ENCODE measurements at regions not wholly inside any gene's neighbourhood (a gene's known extent, or its start where the extent isn't known, plus 50 kb on each side); places are given as distances from the start of the nearest gene placed in this dataset.

DNA sequence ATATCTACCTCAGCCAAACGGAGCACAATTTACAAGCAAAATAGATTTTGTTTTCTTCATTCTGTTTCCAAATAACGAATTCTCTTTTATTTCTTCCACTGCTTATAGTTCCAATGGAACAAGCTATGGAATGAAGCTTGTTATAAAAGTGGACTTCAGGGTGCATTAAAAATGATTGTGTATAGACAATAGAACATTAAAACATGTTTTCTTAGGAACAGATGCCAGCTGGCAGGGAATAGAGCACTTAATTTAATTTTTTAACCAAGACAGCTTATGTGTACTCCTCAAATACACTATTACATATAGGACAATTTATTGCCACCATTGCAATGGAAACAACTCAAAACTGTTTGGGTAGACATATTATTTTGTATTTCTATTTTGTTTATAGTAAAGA lies 860.1 kb upstream of the TYRP1 start:
- no peaks in the 10 kb centered on the region for H3K27me3 ChIP-seq (ENCODE audit: control insufficient read depth, insufficient read depth, low read length)
- no peaks in the 10 kb centered on the region for H3K4me1 ChIP-seq (ENCODE audit: control insufficient read depth, insufficient read depth, low read length)
- no peaks in the 10 kb centered on the region for H3K36me3 ChIP-seq (ENCODE audit: control insufficient read depth, insufficient read depth, low read length)
- H3K27ac ChIP-seq (ENCODE audit: low read depth, low read length) = no peak overlapping the region
- H3K9ac ChIP-seq (ENCODE audit: low read depth, low read length) = no peak overlapping the region
- H3K4me3 ChIP-seq (ENCODE audit: low read depth, low read length) = no peak overlapping the region
- H3K9me3 ChIP-seq (ENCODE audit: control insufficient read depth, insufficient read depth, low read length) = peaks cover 14% of the 10 kb centered on the region

DNA sequence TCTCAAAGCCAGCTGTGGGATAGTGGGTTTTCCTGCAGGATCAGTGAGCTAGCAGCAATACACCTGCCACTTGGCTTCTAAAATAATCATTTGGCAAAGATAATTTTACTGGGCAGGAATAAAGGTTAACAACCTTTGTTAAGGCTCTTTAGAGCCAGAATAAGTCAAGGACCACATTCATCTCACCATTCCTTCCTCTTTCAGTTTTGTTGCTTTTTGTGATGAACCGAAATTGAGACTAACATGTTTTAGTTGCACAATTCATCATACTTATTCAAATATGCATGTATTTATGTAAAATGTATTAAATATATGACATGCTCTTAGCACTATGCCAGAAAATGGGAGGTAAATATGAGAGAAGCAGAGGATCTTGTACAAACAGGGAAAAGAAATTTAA lies 824.4 kb upstream of the TYRP1 start:
- Histone ChIP-seq H3K4me1 (ENCODE audit: control insufficient read depth, insufficient read depth, low read length) (0 out of 2 replicates have a peak, but pooled peaks cover 6% of the 10 kb centered on the region), H3K27ac (ENCODE audit: low read depth, low read length) (no peak overlapping the region), H3K9me3 (ENCODE audit: control insufficient read depth, insufficient read depth, low read length) (no peaks in the 10 kb centered on the region), H3K36me3 (ENCODE audit: control insufficient read depth, insufficient read depth, low read length) (no peaks in the 10 kb centered on the region), H3K27me3 (ENCODE audit: control insufficient read depth, insufficient read depth, low read length) (no peaks in the 10 kb centered on the region), H3K9ac (ENCODE audit: low read depth, low read length) (no peak overlapping the region), H3K4me3 (ENCODE audit: low read depth, low read length) (no peak overlapping the region)

GRCh38 chr9:11871852-11872251 lies 821.3 kb upstream of the TYRP1 start:
- no peaks in the 10 kb centered on the region for H3K36me3 ChIP-seq (ENCODE audit: control insufficient read depth, insufficient read depth, low read length)
- H3K27ac ChIP-seq (ENCODE audit: low read depth, low read length) = no peak overlapping the region
- H3K27me3 ChIP-seq (ENCODE audit: control insufficient read depth, insufficient read depth, low read length) = no peaks in the 10 kb centered on the region
- no peak overlapping the region for H3K4me3 ChIP-seq (ENCODE audit: low read depth, low read length)
- peaks cover 20% of the 10 kb centered on the region for H3K4me1 ChIP-seq (ENCODE audit: control insufficient read depth, insufficient read depth, low read length)
- no peak overlapping the region for H3K9ac ChIP-seq (ENCODE audit: low read depth, low read length)
- no peaks in the 10 kb centered on the region for H3K9me3 ChIP-seq (ENCODE audit: control insufficient read depth, insufficient read depth, low read length)

DNA sequence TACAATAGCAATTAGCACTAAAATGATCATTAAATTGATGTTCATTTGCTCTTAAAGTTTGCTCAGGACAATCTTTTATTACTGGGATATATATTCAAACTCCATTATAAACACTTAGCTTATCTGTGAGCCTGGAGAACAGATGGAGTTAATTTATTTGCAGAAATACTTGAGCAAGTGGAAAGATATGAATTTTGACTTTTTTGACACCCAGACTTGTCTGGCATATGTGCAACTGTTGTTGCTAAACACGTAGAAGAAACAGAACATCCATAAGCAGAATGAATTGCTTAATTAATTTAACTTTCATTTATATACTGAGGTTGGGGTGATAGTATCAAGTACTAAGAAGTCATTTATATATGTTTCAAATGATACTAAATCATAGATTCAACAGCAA lies 820.7 kb upstream of the TYRP1 start:
- peaks cover 16% of the 10 kb centered on the region for H3K4me1 ChIP-seq (ENCODE audit: control insufficient read depth, insufficient read depth, low read length)
- no peak overlapping the region for H3K27ac ChIP-seq (ENCODE audit: low read depth, low read length)
- H3K36me3 ChIP-seq (ENCODE audit: control insufficient read depth, insufficient read depth, low read length) = no peaks in the 10 kb centered on the region
- no peak overlapping the region for H3K4me3 ChIP-seq (ENCODE audit: low read depth, low read length)
- no peak overlapping the region for H3K9ac ChIP-seq (ENCODE audit: low read depth, low read length)
- no peaks in the 10 kb centered on the region for H3K9me3 ChIP-seq (ENCODE audit: control insufficient read depth, insufficient read depth, low read length)
- no peaks in the 10 kb centered on the region for H3K27me3 ChIP-seq (ENCODE audit: control insufficient read depth, insufficient read depth, low read length)

DNA sequence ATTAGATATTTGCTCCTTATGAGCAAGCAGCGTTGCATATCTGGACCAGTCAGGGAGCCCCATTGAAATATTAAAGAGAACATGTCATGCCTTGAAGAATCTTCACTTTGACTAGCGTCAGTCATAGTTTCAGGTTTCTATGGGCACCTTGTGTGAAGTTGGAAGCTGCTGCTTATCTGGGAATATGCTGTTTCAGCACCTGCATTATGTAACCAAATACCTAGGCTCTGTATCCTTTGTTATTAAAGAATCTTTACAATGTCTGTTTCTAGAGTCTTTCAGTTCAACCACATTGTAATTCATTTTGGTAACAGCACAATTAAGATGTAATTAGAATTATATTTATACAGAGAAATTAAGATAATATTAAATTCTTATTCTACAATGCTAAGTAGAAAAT lies 818.8 kb upstream of the TYRP1 start:
- Histone ChIP-seq H3K27me3 (ENCODE audit: control insufficient read depth, insufficient read depth, low read length) (no peaks in the 10 kb centered on the region), H3K36me3 (ENCODE audit: control insufficient read depth, insufficient read depth, low read length) (no peaks in the 10 kb centered on the region), H3K27ac (ENCODE audit: low read depth, low read length) (no peak overlapping the region), H3K4me1 (ENCODE audit: control insufficient read depth, insufficient read depth, low read length) (peaks cover 14% of the 10 kb centered on the region), H3K4me3 (ENCODE audit: low read depth, low read length) (0 out of 2 replicates have a peak overlapping the region, but pooled peaks have one; percentile 21), H3K9ac (ENCODE audit: low read depth, low read length) (no peak overlapping the region), H3K9me3 (ENCODE audit: control insufficient read depth, insufficient read depth, low read length) (no peaks in the 10 kb centered on the region)

DNA sequence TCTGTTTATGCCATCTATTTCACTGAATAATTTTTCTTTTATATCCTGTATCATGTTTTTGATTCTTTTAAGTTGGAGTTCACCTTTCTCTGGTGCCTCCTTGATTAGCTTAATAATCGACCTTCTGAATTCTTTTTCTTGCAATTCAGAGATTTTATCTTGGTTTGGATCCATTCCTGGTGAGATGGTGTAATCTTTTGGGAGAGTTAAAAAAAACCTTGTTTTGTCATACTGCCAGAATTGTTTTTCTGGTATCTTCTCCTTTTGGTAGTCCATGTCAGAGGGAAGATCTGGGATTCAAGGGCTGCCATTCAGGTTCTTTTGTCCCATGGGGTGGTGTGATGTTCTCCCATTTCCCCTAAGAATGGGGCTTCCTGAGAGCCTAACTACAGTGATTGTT lies 800.8 kb upstream of the TYRP1 start:
- no peaks in the 10 kb centered on the region for H3K4me1 ChIP-seq (ENCODE audit: control insufficient read depth, insufficient read depth, low read length)

GRCh38 chr9:11893331-11893730 lies 799.9 kb upstream of the TYRP1 start:
- Histone ChIP-seq H3K4me1 (ENCODE audit: control insufficient read depth, insufficient read depth, low read length) (no peaks in the 10 kb centered on the region), H3K9me3 (ENCODE audit: control insufficient read depth, insufficient read depth, low read length) (no peaks in the 10 kb centered on the region), H3K27ac (ENCODE audit: low read depth, low read length) (no peak overlapping the region), H3K36me3 (ENCODE audit: control insufficient read depth, insufficient read depth, low read length) (no peaks in the 10 kb centered on the region), H3K27me3 (ENCODE audit: control insufficient read depth, insufficient read depth, low read length) (no peaks in the 10 kb centered on the region), H3K4me3 (ENCODE audit: low read depth, low read length) (no peak overlapping the region), H3K9ac (ENCODE audit: low read depth, low read length) (no peak overlapping the region)

More for the DNA sequence above, 800.8 kb upstream of the TYRP1 start:
- H3K9ac ChIP-seq (ENCODE audit: low read depth, low read length) = no peak overlapping the region
- no peaks in the 10 kb centered on the region for H3K36me3 ChIP-seq (ENCODE audit: control insufficient read depth, insufficient read depth, low read length)
- H3K4me3 ChIP-seq (ENCODE audit: low read depth, low read length) = no peak overlapping the region
- H3K27me3 ChIP-seq (ENCODE audit: control insufficient read depth, insufficient read depth, low read length) = no peaks in the 10 kb centered on the region
- H3K9me3 ChIP-seq (ENCODE audit: control insufficient read depth, insufficient read depth, low read length) = no peaks in the 10 kb centered on the region
- H3K27ac ChIP-seq (ENCODE audit: low read depth, low read length) = no peak overlapping the region

GRCh38 chr9:11894136-11894535 lies 799.0 kb upstream of the TYRP1 start:
- no peak overlapping the region for H3K9ac ChIP-seq (ENCODE audit: low read depth, low read length)
- no peaks in the 10 kb centered on the region for H3K4me1 ChIP-seq (ENCODE audit: control insufficient read depth, insufficient read depth, low read length)
- H3K27me3 ChIP-seq (ENCODE audit: control insufficient read depth, insufficient read depth, low read length) = no peaks in the 10 kb centered on the region
- no peaks in the 10 kb centered on the region for H3K9me3 ChIP-seq (ENCODE audit: control insufficient read depth, insufficient read depth, low read length)
- no peak overlapping the region for H3K27ac ChIP-seq (ENCODE audit: low read depth, low read length)
- no peak overlapping the region for H3K4me3 ChIP-seq (ENCODE audit: low read depth, low read length)
- no peaks in the 10 kb centered on the region for H3K36me3 ChIP-seq (ENCODE audit: control insufficient read depth, insufficient read depth, low read length)

GRCh38 chr9:11902610-11903009 lies 790.6 kb upstream of the TYRP1 start:
- Histone ChIP-seq H3K9me3 (ENCODE audit: control insufficient read depth, insufficient read depth, low read length) (no peaks in the 10 kb centered on the region), H3K4me3 (ENCODE audit: low read depth, low read length) (no peak overlapping the region), H3K4me1 (ENCODE audit: control insufficient read depth, insufficient read depth, low read length) (no peaks in the 10 kb centered on the region), H3K9ac (ENCODE audit: low read depth, low read length) (no peak overlapping the region), H3K27ac (ENCODE audit: low read depth, low read length) (no peak overlapping the region), H3K36me3 (ENCODE audit: control insufficient read depth, insufficient read depth, low read length) (no peaks in the 10 kb centered on the region), H3K27me3 (ENCODE audit: control insufficient read depth, insufficient read depth, low read length) (no peaks in the 10 kb centered on the region)

- H3K36me3 ChIP-seq (ENCODE audit: control insufficient read depth, insufficient read depth, low read length) = no peaks in the 10 kb centered on the region
- H3K27ac ChIP-seq (ENCODE audit: low read depth, low read length) = peak overlapping the region; percentile 37
- H3K9ac ChIP-seq (ENCODE audit: low read depth, low read length) = no peak overlapping the region
- H3K9me3 ChIP-seq (ENCODE audit: control insufficient read depth, insufficient read depth, low read length) = 0 out of 2 replicates have a peak, but pooled peaks cover 2% of the 10 kb centered on the region
- no peaks in the 10 kb centered on the region for H3K27me3 ChIP-seq (ENCODE audit: control insufficient read depth, insufficient read depth, low read length)
- peaks cover 16% of the 10 kb centered on the region for H3K4me1 ChIP-seq (ENCODE audit: control insufficient read depth, insufficient read depth, low read length)
- no peak overlapping the region; the same call in 1 of the 2 replicates for H3K4me3 ChIP-seq (ENCODE audit: low read depth, low read length)
Measured at GRCh38 chr9:11915699-11916098, 777.5 kb upstream of the TYRP1 start.

- Histone ChIP-seq H3K27ac (ENCODE audit: low read depth, low read length) (no peak overlapping the region), H3K4me1 (ENCODE audit: control insufficient read depth, insufficient read depth, low read length) (no peaks in the 10 kb centered on the region), H3K4me3 (ENCODE audit: low read depth, low read length) (no peak overlapping the region), H3K9me3 (ENCODE audit: control insufficient read depth, insufficient read depth, low read length) (no peaks in the 10 kb centered on the region), H3K27me3 (ENCODE audit: control insufficient read depth, insufficient read depth, low read length) (no peaks in the 10 kb centered on the region), H3K9ac (ENCODE audit: low read depth, low read length) (no peak overlapping the region), H3K36me3 (ENCODE audit: control insufficient read depth, insufficient read depth, low read length) (no peaks in the 10 kb centered on the region)
Measured at GRCh38 chr9:11928871-11929321, 764.3 kb upstream of the TYRP1 start.

DNA sequence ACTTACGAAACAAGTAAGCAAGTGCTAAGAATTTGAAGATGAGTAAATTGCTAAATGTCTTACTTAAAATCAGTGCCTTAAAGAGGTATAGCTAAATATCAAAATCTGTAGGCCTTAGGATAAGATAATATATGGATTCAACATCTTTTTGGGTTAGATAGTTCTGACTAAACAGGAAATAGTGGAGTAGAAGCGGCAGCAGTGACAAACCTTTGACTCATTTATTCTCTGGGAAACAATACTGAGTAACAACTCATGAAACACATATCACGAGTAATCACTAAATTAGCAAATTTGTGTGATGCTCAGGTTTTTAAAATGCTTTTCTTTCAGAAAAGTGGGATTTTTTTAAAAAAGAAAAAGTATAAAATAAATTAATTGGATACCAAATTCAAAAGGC lies 762.1 kb upstream of the TYRP1 start:
- H3K4me3 ChIP-seq (ENCODE audit: low read depth, low read length) = no peak overlapping the region
- H3K27ac ChIP-seq (ENCODE audit: low read depth, low read length) = no peak overlapping the region
- H3K9me3 ChIP-seq (ENCODE audit: control insufficient read depth, insufficient read depth, low read length) = no peaks in the 10 kb centered on the region
- H3K36me3 ChIP-seq (ENCODE audit: control insufficient read depth, insufficient read depth, low read length) = no peaks in the 10 kb centered on the region
- H3K9ac ChIP-seq (ENCODE audit: low read depth, low read length) = no peak overlapping the region
- no peaks in the 10 kb centered on the region for H3K4me1 ChIP-seq (ENCODE audit: control insufficient read depth, insufficient read depth, low read length)
- H3K27me3 ChIP-seq (ENCODE audit: control insufficient read depth, insufficient read depth, low read length) = no peaks in the 10 kb centered on the region
